MM.1S (cell line): ENCODE measurements at regions not wholly inside any gene's neighbourhood (a gene's known extent, or its start where the extent isn't known, plus 50 kb on each side); places are given as distances from the start of the nearest gene placed in this dataset.

Experiments used
- EZH2 ChIP-seq: fragments of 300-600 bp; sonication (generic); optimal IDR thresholded peaks from 2 replicates; pipeline ENCODE3; 2017; ENCODE audit warnings: low read depth, mild to moderate bottlenecking, antibody characterized with exemption, low read length, mixed read lengths
- EZH2phosphoT487 ChIP-seq: fragments of 300-600 bp; sonication (generic); IDR thresholded peaks from 2 replicates; pipeline ENCODE4 v1.6.1; 2018; ENCODE audit warnings: antibody characterized with exemption, low read length
- TF ChIP-seq, protein P1 (sequence below): fragments of 300-600 bp; sonication (generic); IDR thresholded peaks from 2 replicates; pipeline ENCODE4 v1.5.1; 2016; ENCODE audit warnings: antibody characterized with exemption, low read length, mixed read lengths

- TF ChIP-seq EZH2 (no peak), EZH2phosphoT487 (no peak)
- TF ChIP-seq, protein P1, sequence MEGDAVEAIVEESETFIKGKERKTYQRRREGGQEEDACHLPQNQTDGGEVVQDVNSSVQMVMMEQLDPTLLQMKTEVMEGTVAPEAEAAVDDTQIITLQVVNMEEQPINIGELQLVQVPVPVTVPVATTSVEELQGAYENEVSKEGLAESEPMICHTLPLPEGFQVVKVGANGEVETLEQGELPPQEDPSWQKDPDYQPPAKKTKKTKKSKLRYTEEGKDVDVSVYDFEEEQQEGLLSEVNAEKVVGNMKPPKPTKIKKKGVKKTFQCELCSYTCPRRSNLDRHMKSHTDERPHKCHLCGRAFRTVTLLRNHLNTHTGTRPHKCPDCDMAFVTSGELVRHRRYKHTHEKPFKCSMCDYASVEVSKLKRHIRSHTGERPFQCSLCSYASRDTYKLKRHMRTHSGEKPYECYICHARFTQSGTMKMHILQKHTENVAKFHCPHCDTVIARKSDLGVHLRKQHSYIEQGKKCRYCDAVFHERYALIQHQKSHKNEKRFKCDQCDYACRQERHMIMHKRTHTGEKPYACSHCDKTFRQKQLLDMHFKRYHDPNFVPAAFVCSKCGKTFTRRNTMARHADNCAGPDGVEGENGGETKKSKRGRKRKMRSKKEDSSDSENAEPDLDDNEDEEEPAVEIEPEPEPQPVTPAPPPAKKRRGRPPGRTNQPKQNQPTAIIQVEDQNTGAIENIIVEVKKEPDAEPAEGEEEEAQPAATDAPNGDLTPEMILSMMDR = no peak
Observed at GRCh38 chr3:19632099-19633074, 301.6 kb downstream of the EFHB start.
